GM12873 (cell line): ENCODE measurements at regions not wholly inside any gene's neighbourhood (a gene's known extent, or its start where the extent isn't known, plus 50 kb on each side); places are given as distances from the start of the nearest gene placed in this dataset.

Source experiments
- CTCF ChIP-seq: IDR thresholded peaks from 2 replicates; pipeline ENCODE4 v1.5.1; 2012; ENCODE audit warnings: low read depth, mild to moderate bottlenecking, moderate library complexity, low read length, control low read depth; ENCODE audit not compliant: insufficient read depth; ENCODE audit errors: missing control alignments

DNA sequence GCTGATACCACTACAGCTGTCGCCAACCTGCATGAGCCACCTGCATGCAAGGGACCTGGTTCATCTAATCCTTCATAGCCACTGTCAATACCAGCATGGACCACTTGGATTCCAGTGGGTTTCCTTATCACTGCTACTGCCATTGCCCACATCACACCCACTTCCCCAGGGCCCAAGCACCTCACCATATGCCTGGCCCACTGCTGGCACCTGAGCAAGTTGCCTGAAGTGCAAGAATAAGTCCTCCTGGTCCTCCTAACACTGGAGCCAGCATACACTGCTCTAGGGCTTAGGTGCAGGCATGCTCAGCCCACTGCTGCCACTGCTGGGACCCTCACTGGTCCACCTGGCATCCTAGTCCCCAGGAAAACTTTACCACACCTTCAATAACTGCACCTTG lies 1136.8 kb upstream of the ADGRL4 start:
- no peak for TF ChIP-seq CTCF

DNA sequence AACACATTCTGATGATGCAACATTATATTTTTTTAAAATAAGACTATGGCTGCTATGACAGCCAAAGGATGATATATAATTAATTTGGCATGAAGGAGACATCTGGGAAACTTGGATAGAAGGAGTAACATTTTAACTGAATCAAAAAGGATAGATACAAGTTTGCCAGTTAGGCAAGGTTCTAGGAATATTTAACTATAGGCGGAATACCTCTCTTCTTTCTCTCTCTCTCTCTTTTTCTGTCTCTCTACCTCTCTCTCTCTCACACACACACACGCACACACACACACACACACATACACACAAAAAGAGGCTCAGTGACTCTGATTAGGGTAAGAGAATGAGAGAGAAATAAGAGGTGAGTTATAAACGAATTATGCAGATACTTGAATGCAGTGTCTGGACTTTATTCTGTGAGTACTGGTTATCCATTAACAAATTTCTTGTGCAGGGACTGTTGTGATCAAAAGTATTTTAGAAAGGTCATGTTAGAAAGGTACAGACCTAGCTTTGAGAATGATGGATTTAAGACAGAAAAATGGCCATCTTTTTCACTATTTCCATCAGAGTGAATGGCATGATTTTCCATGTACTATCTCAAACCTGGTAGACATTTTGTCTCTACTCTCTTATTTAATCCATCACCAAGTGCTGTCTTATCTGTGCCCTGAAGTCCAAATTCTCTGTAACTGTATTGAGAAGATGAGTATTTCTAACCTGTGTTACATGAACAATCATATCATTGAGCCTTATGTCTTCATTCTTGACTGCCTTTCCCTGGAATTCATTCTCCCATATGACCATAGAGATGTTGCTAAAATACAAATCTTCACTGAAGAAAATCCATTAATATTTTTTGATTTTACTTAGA lies 1106.9 kb upstream of the ADGRL4 start:
- no peak for TF ChIP-seq CTCF

GRCh38 chr1:80101159-80101558 lies 1094.6 kb upstream of the ADGRL4 start:
- TF ChIP-seq CTCF = no peak

DNA sequence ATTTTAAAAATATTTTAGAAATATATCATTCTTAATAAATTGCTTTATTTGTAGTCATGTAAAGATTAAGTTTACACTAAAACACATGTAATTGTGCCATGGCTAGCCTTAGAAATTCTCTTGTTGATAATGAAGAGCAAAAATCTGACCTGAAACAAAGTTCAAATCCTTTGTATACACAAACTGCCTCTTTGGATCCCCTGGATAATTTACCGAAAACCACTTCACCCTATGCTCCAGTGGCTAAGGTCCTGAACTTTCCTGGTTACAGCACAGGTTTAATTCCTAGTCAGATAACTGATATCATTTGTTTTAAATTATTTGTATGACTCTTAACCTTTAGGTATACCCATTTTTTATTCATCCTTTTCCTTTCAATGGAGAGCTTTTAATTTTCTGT lies 1093.2 kb upstream of the ADGRL4 start:
- TF ChIP-seq CTCF = no peak

- no peak for TF ChIP-seq CTCF
These were observed 1078.5 kb upstream of the ADGRL4 start for GRCh38 chr1:80085067-80085466.

DNA sequence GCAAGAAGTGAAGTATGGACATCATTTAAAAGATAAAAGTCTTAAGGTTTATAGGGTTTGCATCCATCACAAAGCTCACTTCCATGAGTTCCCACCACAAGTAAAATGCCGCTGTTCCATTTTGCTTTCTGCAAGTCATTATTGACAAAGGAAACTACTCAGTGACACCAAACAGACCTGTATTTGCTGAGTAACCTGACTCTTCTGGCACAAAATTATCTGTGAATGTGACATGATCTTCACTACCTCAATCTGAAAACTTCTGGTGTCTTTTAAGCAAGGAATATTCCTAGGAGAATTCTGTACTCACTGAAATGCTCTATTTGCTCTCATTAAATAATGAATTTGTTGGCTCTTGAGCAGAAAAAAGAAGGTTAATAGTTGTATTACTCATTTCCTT lies 1077.4 kb upstream of the ADGRL4 start:
- no peak for TF ChIP-seq CTCF

DNA sequence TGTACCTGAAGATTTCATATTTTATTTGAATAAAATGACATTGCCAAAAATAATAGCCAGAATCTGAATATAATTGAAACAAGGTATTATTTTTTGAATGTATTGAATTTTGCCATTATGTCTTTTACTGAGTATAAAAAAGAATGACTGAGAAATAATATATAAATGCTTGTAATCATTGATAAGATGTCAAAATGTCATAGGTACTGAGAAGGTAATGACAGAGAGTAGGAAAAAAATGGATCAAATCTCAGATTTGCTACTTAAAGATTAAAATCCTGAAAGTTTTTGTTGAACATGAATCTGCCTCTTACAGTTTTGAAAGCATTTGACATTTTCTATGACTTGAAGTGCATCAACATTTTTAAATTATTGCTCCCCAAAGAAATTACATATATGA lies 1069.9 kb upstream of the ADGRL4 start:
- no peak for TF ChIP-seq CTCF

GRCh38 chr1:80075351-80075750 lies 1068.8 kb upstream of the ADGRL4 start:
- TF ChIP-seq CTCF = no peak
